D341Med (cell line): ENCODE measurements at regions not wholly inside any gene's neighbourhood (a gene's known extent, or its start where the extent isn't known, plus 50 kb on each side); places are given as distances from the start of the nearest gene placed in this dataset.

Source experiments
- DNase-seq: peaks from one replicate; pipeline ENCODE4 v3.0.0; 2012; ENCODE audit warnings: low spot score

GRCh38 chr5:136811086-136811485 lies 445.7 kb upstream of the TRPC7 start:
- DNase-seq, result no peak

GRCh38 chr5:136810261-136810801 lies 445.0 kb upstream of the TRPC7 start:
- DNase-seq, result no peak

GRCh38 chr5:136809382-136809781 lies 444.0 kb upstream of the TRPC7 start:
- DNase-seq, result no peak

GRCh38 chr5:136808756-136809155 lies 443.4 kb upstream of the TRPC7 start:
- no peak for DNase-seq

- DNase-seq, result no peak
Measured at GRCh38 chr5:136805466-136805865, 440.1 kb upstream of the TRPC7 start.

- DNase-seq, result peak; percentile 30
Measured at GRCh38 chr5:136802383-136802782, 437.0 kb upstream of the TRPC7 start.

GRCh38 chr5:136799806-136800372 lies 434.5 kb upstream of the TRPC7 start:
- DNase-seq, result no peak

- no peak for DNase-seq
Measured at GRCh38 chr5:136793300-136793699, 428.0 kb upstream of the TRPC7 start.

GRCh38 chr5:136781464-136781863 lies 416.1 kb upstream of the TRPC7 start:
- no peak for DNase-seq

- no peak for DNase-seq
Measured at GRCh38 chr5:136780518-136780917, 415.2 kb upstream of the TRPC7 start.

- DNase-seq, result no peak
Measured at GRCh38 chr5:136776022-136776927, 410.9 kb upstream of the TRPC7 start.

- no peak for DNase-seq
Measured at GRCh38 chr5:136772491-136772890, 407.1 kb upstream of the TRPC7 start.

GRCh38 chr5:136769900-136770684 lies 404.7 kb upstream of the TRPC7 start:
- peak; percentile 83 for DNase-seq

- no peak for DNase-seq
Measured at GRCh38 chr5:136769093-136769492, 403.7 kb upstream of the TRPC7 start.

- DNase-seq, result no peak
Measured at GRCh38 chr5:136768457-136768856, 403.1 kb upstream of the TRPC7 start.

- no peak for DNase-seq
Measured at GRCh38 chr5:136766456-136766855, 401.1 kb upstream of the TRPC7 start.

- no peak for DNase-seq
Measured at GRCh38 chr5:136764601-136765000, 399.3 kb upstream of the TRPC7 start.

GRCh38 chr5:136763548-136763947 lies 398.2 kb upstream of the TRPC7 start:
- DNase-seq, result no peak

GRCh38 chr5:136754216-136754615 lies 388.9 kb upstream of the TRPC7 start:
- no peak for DNase-seq

GRCh38 chr5:136750224-136750862 lies 385.0 kb upstream of the TRPC7 start:
- no peak for DNase-seq

- no peak for DNase-seq
Measured at GRCh38 chr5:136749016-136749415, 383.7 kb upstream of the TRPC7 start.

- DNase-seq, result no peak
Measured at GRCh38 chr5:136743052-136743451, 377.7 kb upstream of the TRPC7 start.
